Mesenchymal stem cell (in vitro differentiated cells and primary cell): ENCODE measurements at regions not wholly inside any gene's neighbourhood (a gene's known extent, or its start where the extent isn't known, plus 50 kb on each side); places are given as distances from the start of the nearest gene placed in this dataset.

Experiments used
- DNase-seq: peaks from one replicate; pipeline ENCODE4 v3.0.0-alpha.2; 2013
- H2AFZ ChIP-seq: one replicate; pipeline ENCODE4 v1.6.1; 2013; ENCODE audit warnings: low read depth, mild to moderate bottlenecking, control low read depth, inconsistent platforms, low read length, moderate library complexity
- H2AK5ac ChIP-seq: 2 replicates; pipeline ENCODE4 v1.6.1; 2013; ENCODE audit warnings: low read length, moderate library complexity, mild to moderate bottlenecking, inconsistent platforms; ENCODE audit not compliant: severe bottlenecking
- H2BK120ac ChIP-seq: one replicate; pipeline ENCODE4 v1.6.1; 2013; ENCODE audit warnings: low read depth, mild to moderate bottlenecking, inconsistent platforms, low read length, moderate library complexity
- H2BK12ac ChIP-seq, 2 experiments: one replicate each; pipeline ENCODE4 v1.6.1; 2013; ENCODE audit warnings: inconsistent platforms in 2 of 2, low read length in 2 of 2, mild to moderate bottlenecking in 2 of 2, moderate library complexity in 2 of 2, control low read depth in 1 of 2
- H2BK15ac ChIP-seq: one replicate; pipeline ENCODE4 v1.6.1; 2013; ENCODE audit warnings: mild to moderate bottlenecking, low read depth, inconsistent platforms; ENCODE audit not compliant: poor library complexity, severe bottlenecking
- H2BK5ac ChIP-seq: 2 replicates; pipeline ENCODE4 v1.6.1; 2013; ENCODE audit warnings: low read depth, mild to moderate bottlenecking, low read length, control low read depth, inconsistent platforms; ENCODE audit not compliant: poor library complexity, severe bottlenecking
- H3K14ac ChIP-seq, 2 experiments: one replicate each; pipeline ENCODE4 v1.6.1; 2013; ENCODE audit warnings: inconsistent platforms in 2 of 2, low read length in 2 of 2, control low read depth in 1 of 2, mild to moderate bottlenecking in 1 of 2, moderate library complexity in 1 of 2
- H3K18ac ChIP-seq, 2 experiments: one replicate each; pipeline ENCODE4 v1.6.1; 2013; ENCODE audit warnings: inconsistent platforms in 2 of 2, low read length in 2 of 2, control low read depth in 1 of 2, low read depth in 1 of 2, mild to moderate bottlenecking in 1 of 2
- H3K23ac ChIP-seq, 2 experiments: one replicate each; pipeline ENCODE4 v1.6.1; 2013; ENCODE audit warnings: inconsistent platforms in 2 of 2, low read length in 2 of 2, mild to moderate bottlenecking in 2 of 2, moderate library complexity in 2 of 2, control low read depth in 1 of 2
- H3K27ac ChIP-seq: 2 replicates; pipeline ENCODE4 v1.5.1; 2013; ENCODE audit warnings: mild to moderate bottlenecking, moderate library complexity, low read length, control low read depth, inconsistent platforms; ENCODE audit not compliant: poor library complexity, severe bottlenecking
- H3K27me3 ChIP-seq, 2 experiments: 2 replicates each; pipeline versions ENCODE4 v1.6.1 to v1.7.0; 2013; ENCODE audit warnings: low read length in 2 of 2, mild to moderate bottlenecking in 2 of 2, moderate library complexity in 2 of 2, control low read depth in 1 of 2, inconsistent platforms in 1 of 2; ENCODE audit not compliant: control insufficient read depth in 1 of 2, insufficient read depth in 1 of 2
- H3K36me3 ChIP-seq, 2 experiments: 2 replicates each; pipeline versions ENCODE4 v1.6.1 to v1.7.0; 2013; ENCODE audit warnings: low read length in 2 of 2, control low read depth in 1 of 2, inconsistent platforms in 1 of 2, low read depth in 1 of 2, mild to moderate bottlenecking in 1 of 2; ENCODE audit not compliant: insufficient read depth in 2 of 2, control insufficient read depth in 1 of 2
- H3K4ac ChIP-seq, 2 experiments: one replicate each; pipeline ENCODE4 v1.6.1; 2013; ENCODE audit warnings: inconsistent platforms in 2 of 2, low read length in 2 of 2, mild to moderate bottlenecking in 2 of 2, moderate library complexity in 2 of 2, control low read depth in 1 of 2, low read depth in 1 of 2
- H3K4me1 ChIP-seq: 2 replicates; pipeline ENCODE4 v1.6.1; 2013; ENCODE audit warnings: low read depth, low read length, control low read depth; ENCODE audit not compliant: control insufficient read depth, insufficient read depth
- H3K4me2 ChIP-seq: 2 replicates; pipeline ENCODE4 v1.6.1; 2013; ENCODE audit warnings: low read length, mild to moderate bottlenecking, inconsistent platforms; ENCODE audit not compliant: poor library complexity, severe bottlenecking
- H3K4me3 ChIP-seq, 2 experiments: 2 replicates each; pipeline versions ENCODE4 v1.5.1 to v1.7.0; 2013; ENCODE audit warnings: low read length in 2 of 2, mild to moderate bottlenecking in 2 of 2, control low read depth in 1 of 2, low read depth in 1 of 2; ENCODE audit not compliant: insufficient read depth in 1 of 2
- H3K79me1 ChIP-seq: replicated peaks from 2 replicates; pipeline ENCODE4 v1.6.1; 2013; ENCODE audit warnings: mild to moderate bottlenecking, control low read depth, low read length, inconsistent platforms; ENCODE audit not compliant: poor library complexity, severe bottlenecking
- H3K9ac ChIP-seq: 2 replicates; pipeline ENCODE4 v1.7.0; 2013; ENCODE audit warnings: mild to moderate bottlenecking, low read length, moderate library complexity
- H3K9me3 ChIP-seq: 2 replicates; pipeline ENCODE4 v1.7.0; 2013; ENCODE audit warnings: mild to moderate bottlenecking, low read length; ENCODE audit not compliant: control insufficient read depth
- H4K8ac ChIP-seq: one replicate; pipeline ENCODE4 v1.6.1; 2013; ENCODE audit warnings: inconsistent platforms, mild to moderate bottlenecking, low read length, moderate library complexity
- H4K91ac ChIP-seq: one replicate; pipeline ENCODE4 v1.6.1; 2013; ENCODE audit warnings: mild to moderate bottlenecking, low read length, inconsistent platforms
- WGBS: methylation state at CpG from one replicate; pipeline ENCODE4 v1.1.7; 2013; ENCODE audit warnings: mixed read lengths; 5-methylcytosine and 5-hydroxymethylcytosine counted together

DNA sequence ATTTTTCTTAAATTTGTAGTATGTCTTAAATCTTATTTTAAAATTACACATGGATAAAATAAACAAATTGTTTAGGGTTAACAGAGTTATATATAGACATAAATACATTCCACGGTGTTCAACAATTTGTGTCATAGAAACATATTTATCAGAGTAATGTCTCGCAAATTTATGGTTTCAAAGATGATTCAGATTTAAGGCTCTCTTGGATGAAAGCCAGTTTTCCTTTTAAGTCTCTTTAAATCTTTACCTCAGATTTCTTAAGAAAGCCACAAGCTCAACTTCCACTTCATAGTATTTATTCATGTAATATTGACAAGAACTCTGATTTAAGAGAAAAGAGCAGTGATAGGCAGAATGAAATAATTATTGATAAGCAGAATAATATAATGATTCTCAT is 1254.8 kb upstream of the ADGRL3 start:
- H3K4me3 ChIP-seq: no peak overlapping the region
- H2AK5ac ChIP-seq: no peak overlapping the region
- H3K14ac ChIP-seq: no peak overlapping the region
- no CpG with 5 or more reads among the region's 2 CpGs for WGBS
- no peak overlapping the region for H2AFZ ChIP-seq
- H3K9me3 ChIP-seq: no peaks in the 10 kb centered on the region
- no peak for DNase-seq
- H4K8ac ChIP-seq: no peak overlapping the region
- H3K79me1 ChIP-seq: no peaks in the 10 kb centered on the region
- no peaks in the 10 kb centered on the region for H3K27me3 ChIP-seq
- no peak overlapping the region for H3K4me2 ChIP-seq
- no peak overlapping the region for H2BK120ac ChIP-seq
- no peak overlapping the region for H2BK12ac ChIP-seq
- H4K91ac ChIP-seq: no peak overlapping the region
- H3K36me3 ChIP-seq: no peaks in the 10 kb centered on the region
- no peak overlapping the region for H3K18ac ChIP-seq
- no peak overlapping the region for H3K27ac ChIP-seq
- H2BK15ac ChIP-seq: no peak overlapping the region
- no peak overlapping the region for H2BK5ac ChIP-seq
- no peak overlapping the region for H3K9ac ChIP-seq
- no peak overlapping the region for H3K23ac ChIP-seq
- no peaks in the 10 kb centered on the region for H3K4me1 ChIP-seq
- H3K4ac ChIP-seq: no peak overlapping the region

DNA sequence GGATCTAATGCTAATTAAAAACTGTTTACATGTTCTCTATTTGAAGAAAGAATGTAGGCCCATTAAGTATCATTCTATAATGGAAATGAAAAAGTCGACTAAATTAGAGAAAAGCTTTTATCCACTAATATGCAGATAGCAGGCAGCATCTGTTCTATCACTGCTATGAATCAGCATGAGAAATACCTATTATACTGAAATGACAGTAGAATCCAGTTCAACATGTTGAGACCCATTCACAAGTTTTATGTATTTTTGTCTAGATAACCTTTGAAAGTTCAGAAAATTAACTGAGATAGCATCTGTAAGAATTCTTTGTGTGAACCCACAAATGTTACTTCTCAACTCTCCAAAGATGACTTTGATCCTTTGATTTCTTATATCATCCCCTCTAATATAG is 1254.4 kb upstream of the ADGRL3 start:
- Histone ChIP-seq H2AK5ac (no peak overlapping the region), H3K4me1 (no peaks in the 10 kb centered on the region), H3K36me3 (no peaks in the 10 kb centered on the region), H3K4ac (no peak overlapping the region), H3K9ac (no peak overlapping the region), H3K9me3 (no peaks in the 10 kb centered on the region), H3K27ac (no peak overlapping the region), H2BK12ac (no peak overlapping the region), H3K14ac (no peak overlapping the region), H4K8ac (no peak overlapping the region), H2BK5ac (no peak overlapping the region), H2AFZ (no peak overlapping the region), H3K4me3 (no peak overlapping the region), H2BK15ac (no peak overlapping the region), H4K91ac (no peak overlapping the region), H3K18ac (no peak overlapping the region), H2BK120ac (no peak overlapping the region), H3K79me1 (no peaks in the 10 kb centered on the region), H3K23ac (no peak overlapping the region), H3K27me3 (no peaks in the 10 kb centered on the region), H3K4me2 (no peak overlapping the region)
- no CpG with 5 or more reads among the region's 1 CpG for WGBS
- DNase-seq: no peak

DNA sequence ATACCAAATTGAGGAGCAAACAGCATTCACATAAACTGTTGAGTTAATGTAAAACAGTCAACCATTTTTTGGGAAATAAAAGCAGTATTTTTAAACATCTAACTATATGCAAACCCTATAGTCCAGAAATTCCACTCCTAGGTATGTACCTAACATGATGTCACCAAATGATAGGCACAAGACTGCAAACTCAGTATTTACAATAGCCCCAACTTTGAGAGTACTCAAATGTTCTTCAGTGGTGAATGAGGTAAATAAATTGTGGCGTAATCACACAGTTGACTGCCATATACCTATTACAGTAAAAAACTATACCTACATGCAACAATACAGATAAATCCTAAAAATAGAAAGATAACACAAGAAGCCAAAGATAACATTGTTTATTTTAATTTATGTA is 1243.8 kb upstream of the ADGRL3 start:
- H3K4me3 ChIP-seq: no peak overlapping the region
- no peak overlapping the region for H3K23ac ChIP-seq
- DNase-seq: no peak
- no peak overlapping the region for H3K18ac ChIP-seq
- H3K27ac ChIP-seq: no peak overlapping the region
- no peak overlapping the region for H2BK5ac ChIP-seq
- no peak overlapping the region for H3K4me2 ChIP-seq
- no peaks in the 10 kb centered on the region for H3K27me3 ChIP-seq
- no peaks in the 10 kb centered on the region for H3K36me3 ChIP-seq
- no peak overlapping the region for H2BK15ac ChIP-seq
- no peak overlapping the region for H2BK12ac ChIP-seq
- H3K14ac ChIP-seq: no peak overlapping the region
- no peak overlapping the region for H2BK120ac ChIP-seq
- no peak overlapping the region for H3K4ac ChIP-seq
- H4K8ac ChIP-seq: no peak overlapping the region
- H3K4me1 ChIP-seq: no peaks in the 10 kb centered on the region
- no peak overlapping the region for H3K9ac ChIP-seq
- no peaks in the 10 kb centered on the region for H3K79me1 ChIP-seq
- no peak overlapping the region for H4K91ac ChIP-seq
- no CpG with 5 or more reads among the region's 1 CpG for WGBS
- H3K9me3 ChIP-seq: no peaks in the 10 kb centered on the region
- no peak overlapping the region for H2AFZ ChIP-seq
- H2AK5ac ChIP-seq: no peak overlapping the region

DNA sequence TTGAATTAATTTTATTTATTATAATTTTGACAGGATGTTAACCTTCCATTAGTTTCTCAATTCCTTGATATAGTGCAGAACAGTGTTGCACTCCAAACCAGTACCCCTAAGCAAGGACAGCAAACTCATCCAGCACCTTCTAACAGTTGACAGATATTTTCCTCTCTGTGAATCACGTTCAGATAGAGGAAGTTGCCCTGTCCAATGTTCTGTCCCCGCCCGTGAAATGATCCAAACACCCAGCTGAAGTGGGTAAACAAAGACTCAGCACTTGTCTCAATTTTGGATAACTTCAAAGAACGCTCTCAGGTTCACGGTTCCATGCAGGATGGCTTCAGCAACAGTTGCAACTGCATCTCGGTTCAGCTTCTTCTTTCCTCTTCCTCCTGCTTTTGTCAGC is 1240.0 kb upstream of the ADGRL3 start:
- H3K9ac ChIP-seq: no peak overlapping the region
- 68% methylated on average over 6 of the region's 6 CpGs for WGBS

More for the DNA sequence above, 1240.0 kb upstream of the ADGRL3 start:
- no peak overlapping the region for H2BK12ac ChIP-seq
- no peak overlapping the region for H3K27ac ChIP-seq
- H2BK5ac ChIP-seq: no peak overlapping the region
- H3K27me3 ChIP-seq: no peaks in the 10 kb centered on the region
- H3K23ac ChIP-seq: no peak overlapping the region
- H4K91ac ChIP-seq: no peak overlapping the region
- no peaks in the 10 kb centered on the region for H3K36me3 ChIP-seq
- no peaks in the 10 kb centered on the region for H3K9me3 ChIP-seq
- H3K18ac ChIP-seq: no peak overlapping the region
- no peaks in the 10 kb centered on the region for H3K79me1 ChIP-seq
- H4K8ac ChIP-seq: no peak overlapping the region
- H3K4ac ChIP-seq: no peak overlapping the region
- H3K4me1 ChIP-seq: no peaks in the 10 kb centered on the region
- H3K4me2 ChIP-seq: no peak overlapping the region
- H3K4me3 ChIP-seq: no peak overlapping the region
- H2AK5ac ChIP-seq: no peak overlapping the region
- no peak for DNase-seq
- H2BK15ac ChIP-seq: no peak overlapping the region
- no peak overlapping the region for H2BK120ac ChIP-seq
- H2AFZ ChIP-seq: no peak overlapping the region
- no peak overlapping the region for H3K14ac ChIP-seq
